ENCODE measurements at regions not wholly inside any gene's neighbourhood (a gene's known extent, or its start where the extent isn't known, plus 50 kb on each side); places are given as distances from the start of the nearest gene placed in this dataset.

- Histone ChIP-seq H3K4me3 (ENCODE audit: insufficient read depth, low read length) (no peak overlapping the region), H3K79me2 (ENCODE audit: insufficient read depth, low read length) (no peaks in the 10 kb centered on the region), H3K9me3 (ENCODE audit: low read depth, low read length) (peaks cover 2% of the 10 kb centered on the region), H3K4me1 (ENCODE audit: insufficient read depth, low read length) (no peaks in the 10 kb centered on the region), H3K27ac (ENCODE audit: low read depth, low read length) (no peak overlapping the region), H3K4me2 (ENCODE audit: insufficient read depth, low read length) (no peak overlapping the region), H3K36me3 (ENCODE audit: insufficient read depth, low read length) (no peaks in the 10 kb centered on the region), H4K20me1 (ENCODE audit: insufficient read depth, low read length) (no peaks in the 10 kb centered on the region), H3K27me3 (ENCODE audit: insufficient read depth, low read length) (no peaks in the 10 kb centered on the region), H2AFZ (ENCODE audit: low read length) (no peak overlapping the region)
- TF ChIP-seq CTCF (IDR thresholded peaks at IDR 0.05; ENCODE audit: extremely low read depth, low read depth, low read length), result no peak
- DNase-seq (ENCODE audit: insufficient read length, low spot score, missing footprints), result no peak
These were observed 653.5 kb upstream of the LRRTM4 start for GRCh38 chr2:78175645-78176044.

GRCh38 chr2:78201064-78201575 lies 678.9 kb upstream of the LRRTM4 start:
- Histone ChIP-seq H3K27me3 (ENCODE audit: insufficient read depth, low read length) (no peaks in the 10 kb centered on the region), H3K9me3 (ENCODE audit: low read depth, low read length) (no peaks in the 10 kb centered on the region), H3K36me3 (ENCODE audit: insufficient read depth, low read length) (no peaks in the 10 kb centered on the region), H3K27ac (ENCODE audit: low read depth, low read length) (no peak overlapping the region), H3K4me3 (ENCODE audit: insufficient read depth, low read length) (no peak overlapping the region), H4K20me1 (ENCODE audit: insufficient read depth, low read length) (no peaks in the 10 kb centered on the region), H2AFZ (ENCODE audit: low read length) (no peak overlapping the region), H3K4me2 (ENCODE audit: insufficient read depth, low read length) (no peak overlapping the region), H3K4me1 (ENCODE audit: insufficient read depth, low read length) (no peaks in the 10 kb centered on the region), H3K79me2 (ENCODE audit: insufficient read depth, low read length) (no peaks in the 10 kb centered on the region)
- DNase-seq (ENCODE audit: insufficient read length, low spot score, missing footprints), result no peak
- no peak for TF ChIP-seq CTCF (IDR thresholded peaks at IDR 0.05; ENCODE audit: extremely low read depth, low read depth, low read length)

GRCh38 chr2:78202366-78202765 lies 680.2 kb upstream of the LRRTM4 start:
- no peaks in the 10 kb centered on the region for H3K79me2 ChIP-seq (ENCODE audit: insufficient read depth, low read length)
- H3K27me3 ChIP-seq (ENCODE audit: insufficient read depth, low read length), result no peaks in the 10 kb centered on the region
- H3K9me3 ChIP-seq (ENCODE audit: low read depth, low read length), result no peaks in the 10 kb centered on the region
- no peak overlapping the region for H2AFZ ChIP-seq (ENCODE audit: low read length)
- H4K20me1 ChIP-seq (ENCODE audit: insufficient read depth, low read length), result no peaks in the 10 kb centered on the region
- H3K4me3 ChIP-seq (ENCODE audit: insufficient read depth, low read length), result no peak overlapping the region
- H3K4me2 ChIP-seq (ENCODE audit: insufficient read depth, low read length), result no peak overlapping the region
- no peak for TF ChIP-seq CTCF (IDR thresholded peaks at IDR 0.05; ENCODE audit: extremely low read depth, low read depth, low read length)
- no peak for DNase-seq (ENCODE audit: insufficient read length, low spot score, missing footprints)
- no peaks in the 10 kb centered on the region for H3K4me1 ChIP-seq (ENCODE audit: insufficient read depth, low read length)
- H3K27ac ChIP-seq (ENCODE audit: low read depth, low read length), result no peak overlapping the region
- no peaks in the 10 kb centered on the region for H3K36me3 ChIP-seq (ENCODE audit: insufficient read depth, low read length)

GRCh38 chr2:78202986-78203670 lies 681.0 kb upstream of the LRRTM4 start:
- no peak for DNase-seq (ENCODE audit: insufficient read length, low spot score, missing footprints)
- Histone ChIP-seq H3K4me2 (ENCODE audit: insufficient read depth, low read length) (no peak overlapping the region), H3K4me1 (ENCODE audit: insufficient read depth, low read length) (no peaks in the 10 kb centered on the region), H3K27ac (ENCODE audit: low read depth, low read length) (no peak overlapping the region), H4K20me1 (ENCODE audit: insufficient read depth, low read length) (no peaks in the 10 kb centered on the region), H2AFZ (ENCODE audit: low read length) (no peak overlapping the region), H3K9me3 (ENCODE audit: low read depth, low read length) (no peaks in the 10 kb centered on the region), H3K4me3 (ENCODE audit: insufficient read depth, low read length) (no peak overlapping the region), H3K36me3 (ENCODE audit: insufficient read depth, low read length) (no peaks in the 10 kb centered on the region), H3K27me3 (ENCODE audit: insufficient read depth, low read length) (no peaks in the 10 kb centered on the region), H3K79me2 (ENCODE audit: insufficient read depth, low read length) (no peaks in the 10 kb centered on the region)
- no peak for TF ChIP-seq CTCF (IDR thresholded peaks at IDR 0.05; ENCODE audit: extremely low read depth, low read depth, low read length)
